ENCODE measurements at regions not wholly inside any gene's neighbourhood (a gene's known extent, or its start where the extent isn't known, plus 50 kb on each side); places are given as distances from the start of the nearest gene placed in this dataset.

DNA sequence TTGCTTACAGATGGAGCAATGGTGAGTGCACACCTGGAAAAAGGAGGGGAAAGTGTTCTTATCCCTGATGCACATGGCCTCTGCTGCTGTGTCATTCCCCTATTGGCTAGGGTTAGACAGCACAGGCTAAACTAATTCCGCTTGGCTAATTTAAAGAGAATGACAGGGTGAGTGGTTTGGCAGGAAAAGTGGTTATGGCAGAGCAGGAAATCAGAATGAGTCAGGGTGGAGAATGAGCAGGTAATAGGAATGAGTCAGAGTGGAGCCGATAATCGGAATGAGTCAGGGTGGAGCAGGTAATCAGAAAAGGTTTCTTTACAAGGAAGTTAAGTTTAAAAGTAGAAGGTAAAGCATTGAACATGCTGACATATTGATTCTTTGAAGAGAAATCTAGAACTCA is 355.5 kb upstream of the HTR1E start:
- TF ChIP-seq EZH2 (IDR thresholded peaks at IDR 0.05; ENCODE audit: borderline replicate concordance, insufficient read depth, low read depth, low read length, poor library complexity, severe bottlenecking) (no peak), CTCF (IDR thresholded peaks at IDR 0.05) (no peak)
